ENCODE measurements at regions not wholly inside any gene's neighbourhood (a gene's known extent, or its start where the extent isn't known, plus 50 kb on each side); places are given as distances from the start of the nearest gene placed in this dataset.
"Not testable (repeated sequence)": the region's sequence is repeated elsewhere in the genome, so short reads cannot be mapped to it uniquely, and the experiment has no call there.

DNA sequence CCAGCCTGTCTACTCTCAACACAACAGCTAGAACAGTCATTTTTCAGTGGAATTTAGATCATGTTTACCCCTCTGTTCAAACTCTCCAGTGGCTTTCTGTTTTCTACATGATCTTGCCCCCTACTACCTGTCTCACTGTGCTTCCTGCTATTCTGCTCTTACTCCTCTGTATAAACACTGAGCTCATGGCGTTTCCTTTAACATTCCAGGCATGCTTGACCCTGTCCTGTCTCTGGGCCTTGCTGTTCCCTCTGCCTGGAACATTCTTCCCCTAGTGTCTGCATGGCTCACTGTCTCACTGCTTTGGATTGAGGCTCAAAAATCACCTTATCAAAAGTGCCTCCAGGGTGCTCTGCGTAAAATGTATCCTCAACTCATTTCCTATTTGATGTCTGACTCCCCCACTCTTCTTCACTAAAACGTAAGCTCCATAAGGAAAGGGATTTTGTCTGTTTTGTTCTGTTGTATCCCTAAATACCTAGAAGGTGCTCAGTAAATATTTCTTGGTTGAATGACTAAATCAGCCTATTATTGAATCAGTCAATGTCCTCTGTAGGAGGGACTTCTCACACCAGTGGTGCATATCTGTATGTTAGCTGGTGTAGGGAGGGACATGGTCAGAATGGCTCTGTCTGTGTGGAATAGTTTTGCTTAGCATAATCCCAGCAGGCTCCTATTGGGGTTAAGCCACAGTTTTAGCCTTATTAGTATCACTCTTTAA, 78.0 kb upstream of the VKORC1L1 start:
- H3K4me1 ChIP-seq; intact Hi-C loops (cut with DNase I); DNase-seq; H3K36me3 ChIP-seq; H3K27ac ChIP-seq; H3K27me3 ChIP-seq; H3K9me3 ChIP-seq; H3K4me3 ChIP-seq: not testable (repeated sequence)
- peak; percentile 12 for ATAC-seq

DNA sequence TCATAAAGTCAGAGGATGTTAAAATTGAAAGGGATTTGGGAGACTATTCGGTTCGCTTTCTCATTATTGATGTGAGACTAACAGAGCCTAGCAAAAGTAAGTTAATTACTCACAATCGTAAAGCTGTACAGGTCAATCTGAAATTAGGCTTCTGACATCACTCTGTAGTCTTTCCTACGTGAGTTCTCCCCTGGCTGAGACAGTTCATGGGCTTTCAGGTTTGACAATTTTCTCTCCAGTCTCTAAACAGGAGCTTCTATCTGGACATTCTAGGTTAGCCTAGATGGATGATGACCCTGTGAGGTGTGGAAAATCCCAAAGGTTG, 77.5 kb upstream of the VKORC1L1 start:
- H3K4me1 ChIP-seq; H3K27ac ChIP-seq; H3K4me3 ChIP-seq; ATAC-seq; H3K27me3 ChIP-seq; H3K36me3 ChIP-seq; intact Hi-C loops (cut with DNase I); H3K9me3 ChIP-seq; DNase-seq: not testable (repeated sequence)

DNA sequence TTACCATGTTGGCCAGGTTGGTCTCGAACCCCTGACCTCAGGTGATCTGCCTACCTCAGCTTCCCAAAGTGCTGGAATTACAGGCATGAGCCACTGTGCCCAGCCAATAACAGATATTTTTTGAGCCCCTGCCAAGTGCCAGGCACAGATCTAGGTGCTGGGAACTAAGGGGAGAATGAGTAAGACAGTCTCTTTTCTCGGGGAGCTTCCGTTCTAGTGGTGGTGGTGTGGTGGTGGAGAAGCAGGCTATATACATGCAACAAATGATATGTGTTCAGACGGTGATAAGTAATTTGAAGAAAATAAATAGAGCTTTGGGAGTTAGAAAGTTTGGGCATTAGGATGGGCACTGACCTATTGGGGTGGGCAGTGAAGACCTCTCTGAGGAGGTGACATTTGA, 76.7 kb upstream of the VKORC1L1 start:
- intact Hi-C loops (cut with DNase I), result no loop called here
- no peak for ATAC-seq
- no peaks in the 10 kb centered on the region for H3K9me3 ChIP-seq

DNA sequence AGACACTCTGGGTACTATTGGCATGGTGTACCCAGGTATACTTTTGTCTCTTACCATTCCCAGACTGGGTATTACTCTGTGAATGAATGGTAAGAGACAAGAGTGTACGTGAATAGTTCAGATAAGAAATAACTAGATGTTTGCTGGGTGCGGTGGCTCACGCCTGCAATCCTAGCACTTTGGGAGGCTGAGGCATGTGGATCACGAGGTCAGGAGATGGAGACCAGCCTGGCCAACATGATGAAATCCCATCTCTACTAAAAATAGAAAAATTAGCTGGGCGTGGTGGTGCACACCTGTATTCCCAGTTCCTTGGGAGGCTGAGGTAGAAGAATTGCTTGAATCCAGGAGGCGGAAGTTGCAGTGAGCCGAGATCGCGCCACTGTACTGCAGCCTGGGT, 75.8 kb upstream of the VKORC1L1 start:
- ATAC-seq; intact Hi-C loops (cut with DNase I): not testable (repeated sequence)

More for the DNA sequence above, 76.7 kb upstream of the VKORC1L1 start:
- Histone ChIP-seq H3K27me3 (no peaks in the 10 kb centered on the region), H3K4me1 (no peaks in the 10 kb centered on the region), H3K27ac (no peak overlapping the region), H3K36me3 (no peaks in the 10 kb centered on the region), H3K4me3 (no peak overlapping the region)
- TF ChIP-seq, protein P1, sequence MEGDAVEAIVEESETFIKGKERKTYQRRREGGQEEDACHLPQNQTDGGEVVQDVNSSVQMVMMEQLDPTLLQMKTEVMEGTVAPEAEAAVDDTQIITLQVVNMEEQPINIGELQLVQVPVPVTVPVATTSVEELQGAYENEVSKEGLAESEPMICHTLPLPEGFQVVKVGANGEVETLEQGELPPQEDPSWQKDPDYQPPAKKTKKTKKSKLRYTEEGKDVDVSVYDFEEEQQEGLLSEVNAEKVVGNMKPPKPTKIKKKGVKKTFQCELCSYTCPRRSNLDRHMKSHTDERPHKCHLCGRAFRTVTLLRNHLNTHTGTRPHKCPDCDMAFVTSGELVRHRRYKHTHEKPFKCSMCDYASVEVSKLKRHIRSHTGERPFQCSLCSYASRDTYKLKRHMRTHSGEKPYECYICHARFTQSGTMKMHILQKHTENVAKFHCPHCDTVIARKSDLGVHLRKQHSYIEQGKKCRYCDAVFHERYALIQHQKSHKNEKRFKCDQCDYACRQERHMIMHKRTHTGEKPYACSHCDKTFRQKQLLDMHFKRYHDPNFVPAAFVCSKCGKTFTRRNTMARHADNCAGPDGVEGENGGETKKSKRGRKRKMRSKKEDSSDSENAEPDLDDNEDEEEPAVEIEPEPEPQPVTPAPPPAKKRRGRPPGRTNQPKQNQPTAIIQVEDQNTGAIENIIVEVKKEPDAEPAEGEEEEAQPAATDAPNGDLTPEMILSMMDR (IDR thresholded peaks at IDR 0.05), result no peak
- no peak for DNase-seq

DNA sequence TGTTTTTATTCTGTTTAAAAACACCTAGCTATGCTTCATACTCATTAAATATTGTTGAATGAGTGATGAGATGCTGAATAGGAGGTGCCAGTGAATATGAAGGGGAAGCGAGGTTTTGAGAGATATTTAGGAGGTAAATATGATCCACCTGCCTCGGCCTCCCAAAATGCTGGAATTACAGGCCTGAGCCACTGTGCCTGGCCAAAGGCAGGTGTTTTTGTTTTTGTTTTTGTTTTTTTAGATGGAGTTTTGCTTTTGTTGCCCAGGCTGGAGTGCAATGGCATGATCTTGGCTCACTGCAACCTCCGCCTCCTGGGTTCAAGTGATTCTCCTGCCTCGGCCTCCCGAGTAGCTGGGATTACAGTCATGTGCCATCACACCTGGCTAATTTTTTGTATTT, 75.3 kb upstream of the VKORC1L1 start:
- H3K9me3 ChIP-seq; H3K27me3 ChIP-seq; H3K27ac ChIP-seq; intact Hi-C loops (cut with DNase I); H3K4me1 ChIP-seq; H3K4me3 ChIP-seq; ATAC-seq; H3K36me3 ChIP-seq; DNase-seq: not testable (repeated sequence)

More for the DNA sequence above, 75.8 kb upstream of the VKORC1L1 start:
- not testable (repeated sequence) for DNase-seq, H3K27ac ChIP-seq, H3K4me3 ChIP-seq, H3K36me3 ChIP-seq, H3K4me1 ChIP-seq, H3K9me3 ChIP-seq, H3K27me3 ChIP-seq

DNA sequence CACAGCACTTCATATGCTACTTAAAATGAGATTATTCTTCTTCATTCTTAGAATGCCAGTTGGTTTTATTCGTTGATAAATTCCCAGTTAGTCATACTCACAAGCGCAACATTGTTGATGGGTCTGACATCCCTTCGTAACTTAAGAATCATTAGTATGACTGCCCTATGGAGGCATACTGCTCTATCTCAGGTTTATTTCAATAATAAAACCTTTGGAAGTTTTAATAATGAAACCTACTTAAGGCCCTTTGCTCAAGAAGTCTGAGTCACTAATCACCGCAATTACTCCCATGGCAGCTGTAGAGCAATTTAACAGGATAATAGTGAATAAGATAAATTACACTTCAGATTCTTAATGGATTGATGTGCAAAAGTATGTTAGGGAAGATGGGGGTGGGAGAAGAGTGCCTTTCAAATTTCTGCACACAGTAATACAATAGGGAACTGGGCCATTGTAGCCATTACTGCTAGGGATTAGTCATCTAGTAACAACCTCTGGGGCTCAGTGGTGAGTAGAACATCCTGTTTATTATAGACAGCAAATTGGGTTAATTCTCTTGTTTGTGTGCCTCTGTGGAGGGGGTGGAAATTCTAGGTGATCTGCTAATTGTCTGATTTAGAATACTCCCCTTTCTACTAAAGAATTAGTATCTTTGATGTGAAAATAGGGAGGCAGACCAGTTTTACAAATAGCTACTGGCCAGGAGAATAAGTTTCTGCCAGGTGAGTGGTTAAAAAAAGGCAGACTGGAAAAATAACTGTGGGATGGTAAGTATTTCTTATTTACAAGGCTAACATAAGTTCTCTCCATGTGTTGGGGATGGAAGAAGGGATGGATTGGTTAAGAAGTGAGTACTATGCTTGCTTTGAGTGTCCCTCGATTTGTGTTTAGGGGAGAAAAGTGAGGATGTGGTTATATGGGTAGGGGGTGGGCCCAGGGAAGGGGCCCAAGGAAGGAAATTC, 74.5 kb upstream of the VKORC1L1 start:
- Histone ChIP-seq H3K9me3 (no peaks in the 10 kb centered on the region), H3K27me3 (no peaks in the 10 kb centered on the region), H3K27ac (no peak overlapping the region), H3K4me3 (no peak overlapping the region), H3K36me3 (no peaks in the 10 kb centered on the region), H3K4me1 (no peaks in the 10 kb centered on the region)
- DNase-seq (no peak), ATAC-seq (peak; percentile 46)
- TF ChIP-seq, protein P1 (IDR thresholded peaks at IDR 0.05), result no peak
- intact Hi-C loops (cut with DNase I), result no loop called here

DNA sequence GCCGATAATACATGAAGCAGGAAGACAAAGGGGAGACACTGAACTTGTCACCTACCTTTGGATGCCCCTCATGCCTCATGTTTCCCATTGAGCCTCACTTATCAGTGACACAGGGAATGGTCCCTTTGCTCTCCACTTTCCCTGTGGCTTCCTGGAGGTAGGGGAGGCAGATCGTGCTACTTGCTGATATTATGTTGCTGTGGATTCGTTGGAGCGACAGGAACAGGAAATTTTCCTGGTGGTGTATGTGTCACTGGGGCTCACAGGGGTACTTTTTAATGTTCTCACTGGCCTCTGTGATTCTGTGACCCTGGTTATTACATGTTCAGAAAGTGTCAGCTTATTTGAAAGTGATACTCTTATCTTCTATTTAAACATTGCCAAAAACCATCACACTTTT, 72.7 kb upstream of the VKORC1L1 start:
- H3K9me3 ChIP-seq; H3K4me3 ChIP-seq; DNase-seq; H3K27me3 ChIP-seq; intact Hi-C loops (cut with DNase I); H3K27ac ChIP-seq; ATAC-seq; H3K36me3 ChIP-seq; H3K4me1 ChIP-seq: not testable (repeated sequence)

All from left lung (tissue), 4 donors.